ENCODE measurements at regions not wholly inside any gene's neighbourhood (a gene's known extent, or its start where the extent isn't known, plus 50 kb on each side); places are given as distances from the start of the nearest gene placed in this dataset.

- TF ChIP-seq TAF1 (IDR thresholded peaks at IDR 0.05; ENCODE audit: borderline replicate concordance, insufficient read depth, low read length), result no peak
- no peak for TF ChIP-seq POLR2AphosphoS5 (IDR thresholded peaks at IDR 0.05; ENCODE audit: low read depth, low read length)
- TF ChIP-seq REST (IDR thresholded peaks at IDR 0.05; ENCODE audit: insufficient read depth in 1 of 2, low read depth in 2 of 2, low read length in 2 of 2), result no peak
- TF ChIP-seq SIN3A (IDR thresholded peaks at IDR 0.05; ENCODE audit: borderline replicate concordance, insufficient read depth, low read length), result no peak
- TF ChIP-seq FOXP2 (optimal IDR thresholded peaks at IDR 0.05; ENCODE audit: borderline replicate concordance, extremely low read depth, extremely low read length, insufficient read depth), result no peak
These were observed 636.5 kb downstream of the TLE1 start for GRCh38 chr9:81052846-81053245.

GRCh38 chr9:81047280-81047679, 642.1 kb downstream of the TLE1 start:
- TF ChIP-seq FOXP2 (optimal IDR thresholded peaks at IDR 0.05; ENCODE audit: borderline replicate concordance, extremely low read depth, extremely low read length, insufficient read depth), result no peak
- TF ChIP-seq SIN3A (IDR thresholded peaks at IDR 0.05; ENCODE audit: borderline replicate concordance, insufficient read depth, low read length), result no peak
- TF ChIP-seq TAF1 (IDR thresholded peaks at IDR 0.05; ENCODE audit: borderline replicate concordance, insufficient read depth, low read length), result no peak
- no peak for TF ChIP-seq POLR2AphosphoS5 (IDR thresholded peaks at IDR 0.05; ENCODE audit: low read depth, low read length)
- TF ChIP-seq REST (IDR thresholded peaks at IDR 0.05; ENCODE audit: insufficient read depth in 1 of 2, low read depth in 2 of 2, low read length in 2 of 2), result no peak

GRCh38 chr9:81045658-81046057, 643.7 kb downstream of the TLE1 start:
- TF ChIP-seq TAF1 (IDR thresholded peaks at IDR 0.05; ENCODE audit: borderline replicate concordance, insufficient read depth, low read length) (no peak), POLR2AphosphoS5 (IDR thresholded peaks at IDR 0.05; ENCODE audit: low read depth, low read length) (no peak), SIN3A (IDR thresholded peaks at IDR 0.05; ENCODE audit: borderline replicate concordance, insufficient read depth, low read length) (no peak)

- TF ChIP-seq FOXP2 (optimal IDR thresholded peaks at IDR 0.05; ENCODE audit: borderline replicate concordance, extremely low read depth, extremely low read length, insufficient read depth), result no peak
- no peak for TF ChIP-seq POLR2AphosphoS5 (IDR thresholded peaks at IDR 0.05; ENCODE audit: low read depth, low read length)
- no peak for TF ChIP-seq REST (IDR thresholded peaks at IDR 0.05; ENCODE audit: insufficient read depth in 1 of 2, low read depth in 2 of 2, low read length in 2 of 2)
These were observed 651.5 kb downstream of the TLE1 start for GRCh38 chr9:81037889-81038288.

GRCh38 chr9:81035601-81036000, 653.7 kb downstream of the TLE1 start:
- TF ChIP-seq REST (IDR thresholded peaks at IDR 0.05; ENCODE audit: insufficient read depth in 1 of 2, low read depth in 2 of 2, low read length in 2 of 2) (no peak), SIN3A (IDR thresholded peaks at IDR 0.05; ENCODE audit: borderline replicate concordance, insufficient read depth, low read length) (no peak), POLR2AphosphoS5 (IDR thresholded peaks at IDR 0.05; ENCODE audit: low read depth, low read length) (no peak), TAF1 (IDR thresholded peaks at IDR 0.05; ENCODE audit: borderline replicate concordance, insufficient read depth, low read length) (no peak), FOXP2 (optimal IDR thresholded peaks at IDR 0.05; ENCODE audit: borderline replicate concordance, extremely low read depth, extremely low read length, insufficient read depth) (no peak)
